ENCODE measurements at regions not wholly inside any gene's neighbourhood (a gene's known extent, or its start where the extent isn't known, plus 50 kb on each side); places are given as distances from the start of the nearest gene placed in this dataset.

GRCh38 chr2:239596792-239597191 lies 196.0 kb upstream of the HDAC4 start:
- Histone ChIP-seq H3K36me3 (no peaks in the 10 kb centered on the region), H3K4me3 (ENCODE audit: low read depth in 1 of 2, low read length in 1 of 2) (no peak overlapping the region), H3K9me3 (no peaks in the 10 kb centered on the region), H3K27me3 (no peaks in the 10 kb centered on the region), H3K4me1 (ENCODE audit: control insufficient read depth in 1 of 2, insufficient read depth in 1 of 2, low read depth in 1 of 2, low read length in 1 of 2) (peaks cover 0 to 1% of the 10 kb centered on the region in 2 experiments), H3K27ac (no peak overlapping the region)
- TF ChIP-seq CTCF (IDR thresholded peaks at IDR 0.05) = no peak

- no peaks in the 10 kb centered on the region for H3K36me3 ChIP-seq
- H3K4me3 ChIP-seq (ENCODE audit: low read depth in 1 of 2, low read length in 1 of 2) = no peak overlapping the region
- H3K27ac ChIP-seq = no peak overlapping the region
- no peak for TF ChIP-seq CTCF (IDR thresholded peaks at IDR 0.05)
- H3K9me3 ChIP-seq = no peaks in the 10 kb centered on the region
- H3K27me3 ChIP-seq = no peaks in the 10 kb centered on the region
- H3K4me1 ChIP-seq (ENCODE audit: control insufficient read depth in 1 of 2, insufficient read depth in 1 of 2, low read depth in 1 of 2, low read length in 1 of 2) = no peaks in the 10 kb centered on the region
Observed at GRCh38 chr2:239596253-239596652, 195.4 kb upstream of the HDAC4 start.

- H3K27ac ChIP-seq = no peak overlapping the region
- TF ChIP-seq CTCF (IDR thresholded peaks at IDR 0.05) = no peak
- H3K4me3 ChIP-seq (ENCODE audit: low read depth in 1 of 2, low read length in 1 of 2) = no peak overlapping the region
- H3K4me1 ChIP-seq (ENCODE audit: control insufficient read depth in 1 of 2, insufficient read depth in 1 of 2, low read depth in 1 of 2, low read length in 1 of 2) = no peaks in the 10 kb centered on the region
- H3K27me3 ChIP-seq = no peaks in the 10 kb centered on the region
- H3K9me3 ChIP-seq = no peaks in the 10 kb centered on the region
- no peaks in the 10 kb centered on the region for H3K36me3 ChIP-seq
Observed at GRCh38 chr2:239595726-239596125, 194.9 kb upstream of the HDAC4 start.

- no peaks in the 10 kb centered on the region for H3K4me1 ChIP-seq (ENCODE audit: control insufficient read depth in 1 of 2, insufficient read depth in 1 of 2, low read depth in 1 of 2, low read length in 1 of 2)
- H3K36me3 ChIP-seq = no peaks in the 10 kb centered on the region
- no peak overlapping the region for H3K27ac ChIP-seq
- H3K9me3 ChIP-seq = no peaks in the 10 kb centered on the region
- H3K27me3 ChIP-seq = no peaks in the 10 kb centered on the region
- no peak for TF ChIP-seq CTCF (IDR thresholded peaks at IDR 0.05)
- H3K4me3 ChIP-seq (ENCODE audit: low read depth in 1 of 2, low read length in 1 of 2) = no peak overlapping the region
Observed at GRCh38 chr2:239594772-239595608, 194.2 kb upstream of the HDAC4 start.

GRCh38 chr2:239594019-239594771 lies 193.4 kb upstream of the HDAC4 start:
- no peak overlapping the region for H3K4me3 ChIP-seq (ENCODE audit: low read depth in 1 of 2, low read length in 1 of 2)
- H3K27ac ChIP-seq = no peak overlapping the region
- H3K9me3 ChIP-seq = no peaks in the 10 kb centered on the region
- no peaks in the 10 kb centered on the region for H3K36me3 ChIP-seq
- TF ChIP-seq CTCF (IDR thresholded peaks at IDR 0.05) = no peak
- no peaks in the 10 kb centered on the region for H3K4me1 ChIP-seq (ENCODE audit: control insufficient read depth in 1 of 2, insufficient read depth in 1 of 2, low read depth in 1 of 2, low read length in 1 of 2)
- no peaks in the 10 kb centered on the region for H3K27me3 ChIP-seq
